Heart left ventricle (tissue), 13 donors: ENCODE measurements at regions not wholly inside any gene's neighbourhood (a gene's known extent, or its start where the extent isn't known, plus 50 kb on each side); places are given as distances from the start of the nearest gene placed in this dataset.

Experiments
- CTCF ChIP-seq, 12 donors: fragments of 200-600 bp; sonication (generic) in 4 of 12; IDR thresholded peaks; one replicate each; pipeline versions ENCODE4 v1.5.0 to v1.8.0; 2018 to 2022; ENCODE audit warnings: antibody characterized with exemption in 12 of 12, mild to moderate bottlenecking in 5 of 12
- POLR2A ChIP-seq, 2 donors: fragments of 450-650 bp; IDR thresholded peaks; one replicate each; pipeline ENCODE4 v1.6.1; 2017; ENCODE audit warnings: antibody characterized with exemption in 2 of 2, mild to moderate bottlenecking in 2 of 2, moderate library complexity in 2 of 2
- donor health status: ischemic (EF 13 %, LVEDD 7.1; RV severe dilation, severe dysfunction).
- donor health status: DM: no; HTN: yes; CAD: no.
- donor health status: DM: no; HTN: no; CAD: no.
- donor health status: ischemic (EF 25% LVEDD 6.9; RV normal size, moderate dysfunction).
- donor health status: ischemic (EF 25% LVEDD 5.7; RV mildly dilated, moderate dysfunction).
- donor health status: ischemic (EF 35%, LVEDD 5.7; RV mildly dilated, moderate dysfunction).
- donor health status: nonischemic (EF 11% LVEDD 7.7; RV severe dilation, severe dysfunction).
- donor health status: DM: yes; HTN: yes; CAD: no.
- donor health status: PGD.
- donor health status: ischemic (EF 29% LVEDD 5.4; RV normal size, mild dysfunction).
- donor health status: nonischemic (EF 23%, LVEDD 6.1; RV moderate dilation, normal function).

- TF ChIP-seq CTCF (IDR thresholded peaks at IDR 0.05) (no peak), POLR2A (IDR thresholded peaks at IDR 0.05) (no peak)
These were observed 196.3 kb upstream of the CDH11 start for GRCh38 chr16:65318138-65318537.
